Pancreas (tissue), 10 donors: ENCODE measurements at regions not wholly inside any gene's neighbourhood (a gene's known extent, or its start where the extent isn't known, plus 50 kb on each side); places are given as distances from the start of the nearest gene placed in this dataset.

Experiments
- ATAC-seq, 4 donors: fragments of 200-7000 bp; cut with Tn5 transposase; one replicate each; pipeline versions ENCODE4 v1.8.0 to v1.9.1; 2020; ENCODE audit warnings: mild to moderate bottlenecking in 4 of 4, moderate library complexity in 4 of 4
- DNase-seq, 6 donors: peaks; one replicate each; pipeline ENCODE4 v3.0.0-alpha.2; 2020
- FAIRE-seq: peaks from 2 replicates; lab custom pipeline; 2012; peaks lifted over from hg19 to GRCh38; lab: Jason Lieb, UNC
- H3K27ac ChIP-seq, 4 donors: fragments of 200-600 bp; sonication (generic); 1 replicate in 3 of 4; 2 replicates in 1 of 4; pipeline versions ENCODE4 v1.5.0 to v1.8.0; 2020
- H3K27me3 ChIP-seq, 4 donors: fragments of 200-600 bp; one replicate each; pipeline ENCODE4 v1.8.0; 2021
- H3K36me3 ChIP-seq, 3 donors: fragments of 200-600 bp; sonication (generic) in 1 of 3; one replicate each; pipeline versions ENCODE4 v1.5.0 to v1.8.0; 2020 to 2021
- H3K4me1 ChIP-seq, 3 donors: fragments of 200-600 bp; one replicate each; pipeline ENCODE4 v1.8.0; 2021
- H3K4me3 ChIP-seq, 4 donors: fragments of 200-600 bp; sonication (generic) in 2 of 4; one replicate each; pipeline versions ENCODE4 v1.5.0 to v1.8.0; 2020 to 2021
- H3K9me3 ChIP-seq, 4 donors: fragments of 200-600 bp; one replicate each; pipeline ENCODE4 v1.8.0; 2021
- CTCF ChIP-seq, 4 donors: fragments of 200-600 bp; sonication (generic) in 3 of 4; IDR thresholded peaks; one replicate each; pipeline versions ENCODE4 v1.5.0 to v1.8.0; 2021; ENCODE audit warnings: antibody characterized with exemption in 4 of 4
- WGBS, 2 donors: extraction: QIAGEN DNeasy Blood & Tissue Kit; methylation state at CpG; one replicate each; pipeline ENCODE4 v1.1.7; 2013; 5-methylcytosine and 5-hydroxymethylcytosine counted together
- intact Hi-C, 3 donors: fragments of 100-400 bp; cut with DNase I; formaldehyde crosslinking; loops; one replicate each; pipeline versions ENCODE4 v1.11.1 to v1.14.2; 2022
- donor health status: healthy with polysubstance abuse.
- donor health status: DM: no; HTN: no; CAD: no; lungs with moderate emphysema.
- donor health status: DM: no; HTN: no; CAD: no.
- donor health status: control.
- donor health status: control.
- donor health status: Bipolar disorder and iron deficiency.
- donor health status: DM: yes; HTN: yes; CAD: no.
- donor health status: DM: no; HTN: no; CAD: no.
- donor health status: DM: no; HTN: no; CAD: no.
- donor health status: DM: yes; HTN: yes; CAD: no.

DNA sequence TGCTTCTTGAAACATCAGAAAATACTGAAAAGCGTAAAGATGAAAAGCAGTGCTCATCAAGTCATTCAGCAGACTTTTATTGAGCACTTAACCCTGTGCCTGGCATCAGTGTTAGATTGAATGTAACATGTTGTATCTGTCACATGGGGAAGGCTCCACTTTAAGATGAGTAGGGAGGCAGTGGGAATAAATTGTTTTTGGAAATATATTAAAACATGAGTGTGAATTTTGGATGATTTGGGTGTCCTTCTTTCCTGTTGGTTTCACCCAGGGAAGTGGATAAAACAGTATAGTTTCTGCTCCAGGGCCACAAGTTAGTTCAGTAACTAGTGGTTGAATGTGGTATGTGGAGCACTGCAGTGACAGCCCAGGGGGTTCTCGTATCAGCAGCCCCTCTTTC is 301.4 kb upstream of the TPM1 start:
- ATAC-seq, result no peak
- H3K27ac ChIP-seq, result no peak overlapping the region
- FAIRE-seq, result no peak
- no peak for TF ChIP-seq CTCF (IDR thresholded peaks at IDR 0.05)
- WGBS, 2 donors, result 81 to 82% methylated on average over 2 of the region's 2 CpGs
- H3K4me3 ChIP-seq, result no peak overlapping the region
- intact Hi-C loops, result no loop called here
- DNase-seq, result no peak
- H3K4me1 ChIP-seq, result no peaks in the 10 kb centered on the region
- no peaks in the 10 kb centered on the region for H3K36me3 ChIP-seq
- no peaks in the 10 kb centered on the region for H3K27me3 ChIP-seq
- H3K9me3 ChIP-seq, result no peaks in the 10 kb centered on the region

GRCh38 chr15:62742409-62743171 is 300.0 kb upstream of the TPM1 start:
- Histone ChIP-seq H3K27me3 (no peaks in the 10 kb centered on the region), H3K27ac (no peak overlapping the region), H3K4me1 (no peaks in the 10 kb centered on the region), H3K9me3 (no peaks in the 10 kb centered on the region), H3K36me3 (no peaks in the 10 kb centered on the region), H3K4me3 (no peak overlapping the region)
- intact Hi-C loops, result no loop called here
- DNase-seq (peak in 3 of 6 donors; percentile 27 to 42 (median 37)), FAIRE-seq (no peak), ATAC-seq (peak; percentile 74 to 95 (median 92))
- 27 to 29% methylated on average over 8 of the region's 8 CpGs for WGBS, 2 donors
- peak; percentile 51 to 80 (median 76) for TF ChIP-seq CTCF (IDR thresholded peaks at IDR 0.05)

- H3K27me3 ChIP-seq, result no peaks in the 10 kb centered on the region
- FAIRE-seq (no peak), ATAC-seq (no peak), DNase-seq (no peak)
- intact Hi-C loops, result no loop called here
- no peak overlapping the region for H3K27ac ChIP-seq
- no peaks in the 10 kb centered on the region for H3K4me1 ChIP-seq
- WGBS, 2 donors, result 83 to 90% methylated on average over 8 of the region's 8 CpGs
- TF ChIP-seq CTCF (IDR thresholded peaks at IDR 0.05), result no peak
- H3K9me3 ChIP-seq, result no peaks in the 10 kb centered on the region
- no peak overlapping the region for H3K4me3 ChIP-seq
- H3K36me3 ChIP-seq, result no peaks in the 10 kb centered on the region
These were observed 296.8 kb upstream of the TPM1 start for GRCh38 chr15:62745621-62746225.

DNA sequence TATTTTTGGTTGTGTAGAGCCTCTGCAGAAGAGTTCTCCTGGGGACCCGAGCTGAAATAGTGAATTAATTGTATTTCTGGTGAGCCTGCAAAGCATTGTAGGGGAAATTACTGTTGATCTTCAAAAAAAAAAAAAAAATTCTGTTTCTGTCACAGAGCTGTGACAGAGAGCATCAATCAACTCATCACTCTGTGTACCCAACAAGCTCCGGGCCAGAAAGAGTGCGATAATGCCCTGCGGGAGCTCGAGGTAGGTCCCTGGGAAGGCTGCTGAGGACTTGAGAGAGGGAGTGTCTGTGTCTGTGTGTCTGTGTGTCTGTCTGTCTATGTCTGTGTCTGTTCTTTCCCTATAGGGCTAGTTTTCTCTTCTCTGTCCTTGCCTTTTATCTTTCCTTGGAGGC is 294.4 kb upstream of the TPM1 start:
- intact Hi-C loops, result no loop called here
- no peaks in the 10 kb centered on the region for H3K36me3 ChIP-seq
- no peaks in the 10 kb centered on the region for H3K4me1 ChIP-seq
- FAIRE-seq (no peak), DNase-seq (no peak), ATAC-seq (no peak)
- WGBS, 2 donors, result 84 to 93% methylated on average over 5 of the region's 5 CpGs
- no peak overlapping the region for H3K27ac ChIP-seq
- no peaks in the 10 kb centered on the region for H3K27me3 ChIP-seq
- TF ChIP-seq CTCF (IDR thresholded peaks at IDR 0.05), result no peak
- H3K9me3 ChIP-seq, result no peaks in the 10 kb centered on the region
- H3K4me3 ChIP-seq, result no peak overlapping the region
